K562 (cell line): ENCODE measurements at regions not wholly inside any gene's neighbourhood (a gene's known extent, or its start where the extent isn't known, plus 50 kb on each side); places are given as distances from the start of the nearest gene placed in this dataset.
A peak's percentile ranks its signal among the peaks of the same experiment; 100 is the strongest.

Experiments used
- ATAC-seq: fragments of 200-7000 bp; cut with Tn5 transposase; 3 replicates; pipeline ENCODE4 v1.9.1; 2020; ENCODE audit warnings: moderate library complexity
- BruUV-seq: library from RNA; stranded (reverse); fragments of 400-500 nt; replicated peaks from 2 replicates; lab custom pipeline; 2021; lab: Mats Ljungman, UMichigan
- CTCF ChIA-PET: fragments of 300-600 bp; formaldehyde crosslinking; extraction: SDS; loops from one replicate; lab custom pipeline; 2021; ENCODE audit warnings: low intra/inter-chr PET ratio; lab: Yijun Ruan, JAX
- POLR2A ChIA-PET: fragments of 300-600, 350-650 bp; sonication (Branson Sonifier 250); formaldehyde crosslinking; extraction: SDS; loops from one replicate; lab custom pipeline; 2021; ENCODE audit warnings: antibody characterized with exemption, inconsistent platforms; lab: Yijun Ruan, JAX
- DNase-seq, 4 experiments: peaks; one replicate each; pipeline versions ENCODE4 v3.0.0 to v3.0.0-alpha.2; 2011 to 2018; ENCODE audit warnings: low spot score in 3 of 4, mixed read lengths in 3 of 4; ENCODE audit errors: extremely low read depth in 1 of 4
- FAIRE-seq: peaks from 2 replicates; lab custom pipeline; 2011; peaks lifted over from hg19 to GRCh38; lab: Jason Lieb, UNC
- H2AFZ ChIP-seq: 2 replicates; pipeline ENCODE4 v1.6.0; 2011; ENCODE audit warnings: low read depth, low read length, control low read depth, inconsistent platforms
- H3K27ac ChIP-seq: fragments of 200-600 bp; 3 replicates; pipeline ENCODE4 v1.8.0; 2011; ENCODE audit warnings: low read depth, mild to moderate bottlenecking, control low read depth, inconsistent platforms, low read length, moderate library complexity, mixed read lengths; ENCODE audit errors: extremely low read depth
- H3K27me3 ChIP-seq, 2 experiments: fragments of 300-600 bp in 1 of 2; 2 replicates in 1 of 2; 3 replicates in 1 of 2; pipeline versions ENCODE4 v1.6.0 to v1.8.0; 2011; ENCODE audit warnings: inconsistent platforms in 2 of 2, low read length in 2 of 2, mild to moderate bottlenecking in 1 of 2, mixed read lengths in 1 of 2, moderate library complexity in 1 of 2; ENCODE audit not compliant: control insufficient read depth in 2 of 2, insufficient read depth in 2 of 2
- H3K36me3 ChIP-seq: fragments of 300-600 bp; 3 replicates; pipeline ENCODE4 v1.8.0; 2011; ENCODE audit warnings: mild to moderate bottlenecking, low read length, inconsistent platforms; ENCODE audit not compliant: control insufficient read depth, insufficient read depth
- H3K4me1 ChIP-seq, 2 experiments: fragments of 200-600 bp in 1 of 2; replicated peaks in 1 of 2; 2 replicates in 1 of 2; 3 replicates in 1 of 2; pipeline versions ENCODE4 v1.5.1 to v1.8.0; 2011; ENCODE audit warnings: inconsistent platforms in 2 of 2, low read length in 2 of 2, mild to moderate bottlenecking in 1 of 2, mixed read lengths in 1 of 2, moderate library complexity in 1 of 2; ENCODE audit not compliant: control insufficient read depth in 2 of 2, insufficient read depth in 2 of 2
- H3K4me2 ChIP-seq: 2 replicates; pipeline ENCODE4 v1.6.1; 2011; ENCODE audit warnings: low read length, control low read depth, inconsistent platforms, mixed read lengths; ENCODE audit not compliant: insufficient read depth
- H3K4me3 ChIP-seq: fragments of 200-600 bp; sonication (generic), shearing (Covaris generic); 2 replicates; pipeline ENCODE4 v1.5.1; 2016; ENCODE audit warnings: control low read depth, inconsistent platforms
- H3K79me2 ChIP-seq: fragments of 200-600 bp; 3 replicates; pipeline ENCODE4 v1.8.0; 2011; ENCODE audit warnings: low read length, inconsistent platforms; ENCODE audit not compliant: control insufficient read depth, insufficient read depth
- H3K9ac ChIP-seq, 2 experiments: 2 replicates each; pipeline versions ENCODE4 v1.6.0 to v1.6.1; 2011; ENCODE audit warnings: low read depth in 2 of 2, low read length in 2 of 2, control low read depth in 1 of 2, inconsistent platforms in 1 of 2, mild to moderate bottlenecking in 1 of 2, mixed read lengths in 1 of 2; ENCODE audit not compliant: insufficient read depth in 1 of 2
- H3K9me1 ChIP-seq: one replicate; pipeline ENCODE4 v1.6.0; 2011; ENCODE audit warnings: inconsistent platforms, mild to moderate bottlenecking, low read length, moderate library complexity; ENCODE audit not compliant: control insufficient read depth, insufficient read depth
- H3K9me3 ChIP-seq: replicated peaks from 2 replicates; pipeline ENCODE4 v1.5.1; 2011; ENCODE audit warnings: low read depth, low read length, inconsistent platforms; ENCODE audit not compliant: control insufficient read depth, insufficient read depth
- H4K20me1 ChIP-seq: replicated peaks from 2 replicates; pipeline ENCODE4 v1.6.1; 2011; ENCODE audit warnings: low read length, inconsistent platforms, mixed read lengths; ENCODE audit not compliant: control insufficient read depth, insufficient read depth
- C11orf30 ChIP-seq: fragments of 450-650 bp; IDR thresholded peaks from 2 replicates; pipeline ENCODE4 v1.6.1; 2016; ENCODE audit warnings: low read depth, mild to moderate bottlenecking
- FOXK2 ChIP-seq, 2 experiments: fragments of 450-650 bp; IDR thresholded peaks in 1 of 2; conservative IDR thresholded peaks in 1 of 2; 2 replicates each; pipeline ENCODE4 v1.6.1; 2016; ENCODE audit warnings: low read depth in 2 of 2, mild to moderate bottlenecking in 1 of 2
- FOXM1 ChIP-seq, 2 experiments: fragments of 450-650 bp in 1 of 2; sonication (generic) in 1 of 2; formaldehyde crosslinking in 1 of 2; IDR thresholded peaks; 2 replicates each; pipeline versions ENCODE4 v1.6.1 to v1.9.0; 2017 to 2022; ENCODE audit warnings: low read depth in 2 of 2, mild to moderate bottlenecking in 2 of 2, missing genetic modification reagents in 1 of 2, moderate library complexity in 1 of 2
- HDGF ChIP-seq: fragments of 450-650 bp; IDR thresholded peaks from 2 replicates; pipeline ENCODE4 v1.6.1; 2016
- LARP7 ChIP-seq: fragments of 450-650 bp; IDR thresholded peaks from 2 replicates; pipeline ENCODE4 v1.6.1; 2016
- MAFG ChIP-seq: fragments of 450-650 bp; conservative IDR thresholded peaks from 2 replicates; pipeline ENCODE4 v1.6.1; 2016; ENCODE audit warnings: missing genetic modification characterization, missing compliant biosample characterization
- RAD21 ChIP-seq, 2 experiments: fragments of 250-450 bp in 1 of 2; fragments of 450-650 bp in 1 of 2; sonication (Bioruptor Pico) in 1 of 2; formaldehyde crosslinking in 1 of 2; IDR thresholded peaks in 1 of 2; conservative IDR thresholded peaks in 1 of 2; 2 replicates each; pipeline versions ENCODE4 v1.4.0 to v1.8.0; 2020 to 2022; ENCODE audit warnings: mild to moderate bottlenecking in 2 of 2, moderate library complexity in 1 of 2
- SRSF9 ChIP-seq: fragments of 200-400 bp; formaldehyde crosslinking; IDR thresholded peaks from 2 replicates; pipeline ENCODE4 v1.6.1; 2017; ENCODE audit warnings: low read depth, low read length, borderline replicate concordance
- TSC22D4 ChIP-seq: fragments of 450-650 bp; IDR thresholded peaks from 2 replicates; pipeline ENCODE4 v1.6.1; 2016; ENCODE audit warnings: missing genetic modification characterization, missing biosample characterization, control low read depth
- ZNF354B ChIP-seq: fragments of 250-450 bp; sonication (Bioruptor Pico); IDR thresholded peaks from 2 replicates; pipeline ENCODE4 v1.4.0; 2020
- ZNF586 ChIP-seq: fragments of 450-650 bp; formaldehyde crosslinking; conservative IDR thresholded peaks from 2 replicates; pipeline ENCODE4 v1.4.0; 2020; ENCODE audit warnings: mild to moderate bottlenecking, moderate library complexity
- ZSCAN32 ChIP-seq: fragments of 450-650 bp; formaldehyde crosslinking; IDR thresholded peaks from 2 replicates; pipeline ENCODE4 v1.4.0; 2020; ENCODE audit warnings: mild to moderate bottlenecking, moderate library complexity
- WGBS: fragments of 100-300 bp; shearing (Covaris generic); methylation state at CpG from one replicate; pipeline ENCODE4 v1.1.6; 2016; ENCODE audit warnings: low coverage, mixed read lengths; ENCODE audit not compliant: insufficient coverage; ENCODE audit errors: missing lambda C conversion rate; 5-methylcytosine and 5-hydroxymethylcytosine counted together
- in situ Hi-C: fragments of 300-500 bp; cut with MboI; formaldehyde crosslinking; loops from 4 replicates; pipeline ENCODE4 v1.15.0; 2018; ENCODE audit warnings: inconsistent platforms, mixed read lengths
- intact Hi-C: fragments of 100-400 bp; cut with micrococcal nuclease; formaldehyde crosslinking; loops from 2 replicates; pipeline ENCODE4 v1.14.2; 2022
- TF ChIP-seq, protein P1 (sequence below): sonication (generic); formaldehyde crosslinking; IDR thresholded peaks from 2 replicates; pipeline ENCODE4 v1.8.1; 2022; ENCODE audit warnings: missing genetic modification reagents
- TF ChIP-seq, protein P2 (sequence below), 2 experiments: fragments of 250-450 bp in 1 of 2; fragments of 450-650 bp in 1 of 2; sonication (Bioruptor Pico) in 1 of 2; IDR thresholded peaks; 2 replicates each; pipeline versions ENCODE4 v1.6.1 to v1.8.0; 2016 to 2021; ENCODE audit warnings: mild to moderate bottlenecking in 2 of 2, moderate library complexity in 2 of 2, missing compliant biosample characterization in 1 of 2, missing genetic modification characterization in 1 of 2
- TF ChIP-seq, protein P3 (sequence below): sonication (generic); formaldehyde crosslinking; IDR thresholded peaks from 2 replicates; pipeline ENCODE4 v1.8.0; 2022; ENCODE audit warnings: mild to moderate bottlenecking, missing genetic modification reagents, borderline replicate concordance
- TF ChIP-seq, protein P4 (sequence below): fragments of 450-650 bp; formaldehyde crosslinking; IDR thresholded peaks from 2 replicates; pipeline ENCODE4 v1.4.0; 2022; ENCODE audit warnings: missing genetic modification characterization

GRCh38 chr4:90007494-90008167 lies 113.0 kb downstream of the MMRN1 start (continued):
- TF ChIP-seq, protein P1, sequence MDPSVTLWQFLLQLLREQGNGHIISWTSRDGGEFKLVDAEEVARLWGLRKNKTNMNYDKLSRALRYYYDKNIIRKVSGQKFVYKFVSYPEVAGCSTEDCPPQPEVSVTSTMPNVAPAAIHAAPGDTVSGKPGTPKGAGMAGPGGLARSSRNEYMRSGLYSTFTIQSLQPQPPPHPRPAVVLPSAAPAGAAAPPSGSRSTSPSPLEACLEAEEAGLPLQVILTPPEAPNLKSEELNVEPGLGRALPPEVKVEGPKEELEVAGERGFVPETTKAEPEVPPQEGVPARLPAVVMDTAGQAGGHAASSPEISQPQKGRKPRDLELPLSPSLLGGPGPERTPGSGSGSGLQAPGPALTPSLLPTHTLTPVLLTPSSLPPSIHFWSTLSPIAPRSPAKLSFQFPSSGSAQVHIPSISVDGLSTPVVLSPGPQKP (CRISPR knock-in tag) = no peak

- Histone ChIP-seq H2AFZ (no peak overlapping the region), H3K79me2 (no peaks in the 10 kb centered on the region), H3K4me1 (no peaks in the 10 kb centered on the region), H3K9me3 (no peaks in the 10 kb centered on the region), H3K4me3 (no peak overlapping the region), H3K9ac (no peak overlapping the region), H3K27me3 (no peaks in the 10 kb centered on the region), H4K20me1 (no peaks in the 10 kb centered on the region), H3K36me3 (no peaks in the 10 kb centered on the region), H3K4me2 (no peak overlapping the region), H3K27ac (no peak overlapping the region), H3K9me1 (no peaks in the 10 kb centered on the region)
- in situ Hi-C loops = no loop called here
- ChIA-PET CTCF (no interaction called here), POLR2A (no interaction called here)
- intact Hi-C loops = no loop called here
- DNase-seq (no peak), FAIRE-seq (no peak), ATAC-seq (no peak)
- no TSS peak for BruUV-seq
- WGBS = 0% methylated on average over 4 of the region's 4 CpGs
- TF ChIP-seq FOXK2 (conservative IDR thresholded peaks at IDR 0.05 in 1 of 2, IDR thresholded peaks at IDR 0.05 in 1 of 2; ENCODE audit: low read depth in 2 of 2) (no peak), MAFG (tag) (0 out of 2 replicates have a peak, but pooled peaks have one; percentile 15), ZNF586 (CRISPR knock-in tag) (no peak), C11orf30 (0 out of 2 replicates have a peak, but pooled peaks have one; percentile 19), TSC22D4 (tag) (no peak), ZSCAN32 (CRISPR knock-in tag) (no peak), FOXM1 (IDR thresholded peaks at IDR 0.05; ENCODE audit: low read depth) (no peak), FOXM1 (CRISPR knock-in tag; IDR thresholded peaks at IDR 0.05; ENCODE audit: low read depth) (no peak), ZNF354B (CRISPR knock-in tag) (no peak), HDGF (no peak), SRSF9 (no peak), LARP7 (no peak), RAD21 (CRISPR knock-in tag; conservative IDR thresholded peaks at IDR 0.05 in 1 of 2, IDR thresholded peaks at IDR 0.05 in 1 of 2) (no peak)
- TF ChIP-seq, protein P2, sequence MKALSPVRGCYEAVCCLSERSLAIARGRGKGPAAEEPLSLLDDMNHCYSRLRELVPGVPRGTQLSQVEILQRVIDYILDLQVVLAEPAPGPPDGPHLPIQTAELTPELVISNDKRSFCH (CRISPR knock-in tag; IDR thresholded peaks at IDR 0.05) = no peak
- TF ChIP-seq, protein P2 (tag; IDR thresholded peaks at IDR 0.05) = no peak
- TF ChIP-seq, protein P3, sequence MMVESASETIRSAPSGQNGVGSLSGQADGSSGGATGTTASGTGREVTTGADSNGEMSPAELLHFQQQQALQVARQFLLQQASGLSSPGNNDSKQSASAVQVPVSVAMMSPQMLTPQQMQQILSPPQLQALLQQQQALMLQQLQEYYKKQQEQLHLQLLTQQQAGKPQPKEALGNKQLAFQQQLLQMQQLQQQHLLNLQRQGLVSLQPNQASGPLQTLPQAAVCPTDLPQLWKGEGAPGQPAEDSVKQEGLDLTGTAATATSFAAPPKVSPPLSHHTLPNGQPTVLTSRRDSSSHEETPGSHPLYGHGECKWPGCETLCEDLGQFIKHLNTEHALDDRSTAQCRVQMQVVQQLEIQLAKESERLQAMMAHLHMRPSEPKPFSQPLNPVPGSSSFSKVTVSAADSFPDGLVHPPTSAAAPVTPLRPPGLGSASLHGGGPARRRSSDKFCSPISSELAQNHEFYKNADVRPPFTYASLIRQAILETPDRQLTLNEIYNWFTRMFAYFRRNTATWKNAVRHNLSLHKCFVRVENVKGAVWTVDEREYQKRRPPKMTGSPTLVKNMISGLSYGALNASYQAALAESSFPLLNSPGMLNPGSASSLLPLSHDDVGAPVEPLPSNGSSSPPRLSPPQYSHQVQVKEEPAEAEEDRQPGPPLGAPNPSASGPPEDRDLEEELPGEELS (CRISPR knock-in tag) = no peak
- TF ChIP-seq, protein P4, sequence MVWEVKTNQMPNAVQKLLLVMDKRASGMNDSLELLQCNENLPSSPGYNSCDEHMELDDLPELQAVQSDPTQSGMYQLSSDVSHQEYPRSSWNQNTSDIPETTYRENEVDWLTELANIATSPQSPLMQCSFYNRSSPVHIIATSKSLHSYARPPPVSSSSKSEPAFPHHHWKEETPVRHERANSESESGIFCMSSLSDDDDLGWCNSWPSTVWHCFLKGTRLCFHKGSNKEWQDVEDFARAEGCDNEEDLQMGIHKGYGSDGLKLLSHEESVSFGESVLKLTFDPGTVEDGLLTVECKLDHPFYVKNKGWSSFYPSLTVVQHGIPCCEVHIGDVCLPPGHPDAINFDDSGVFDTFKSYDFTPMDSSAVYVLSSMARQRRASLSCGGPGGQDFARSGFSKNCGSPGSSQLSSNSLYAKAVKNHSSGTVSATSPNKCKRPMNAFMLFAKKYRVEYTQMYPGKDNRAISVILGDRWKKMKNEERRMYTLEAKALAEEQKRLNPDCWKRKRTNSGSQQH = no peak
Observed at GRCh38 chr4:90012918-90013317, 114.3 kb upstream of the CCSER1 start.
